HG03558 (cell line): ENCODE measurements at regions not wholly inside any gene's neighbourhood (a gene's known extent, or its start where the extent isn't known, plus 50 kb on each side); places are given as distances from the start of the nearest gene placed in this dataset.
"Not testable (repeated sequence)": the region's sequence is repeated elsewhere in the genome, so short reads cannot be mapped to it uniquely, and the experiment has no call there.

Source experiments
- ATAC-seq: cut with Tn5 transposase; IDR thresholded peaks from one replicate; pipeline ENCODE4 v1.9.1; 2021; ENCODE audit warnings: moderate number of reproducible peaks; ENCODE audit not compliant: unreplicated experiment; ENCODE audit errors: extremely low read depth

- ATAC-seq = no peak
Observed at GRCh38 chr1:157460381-157460780, 91.9 kb downstream of the FCRL5 start.

DNA sequence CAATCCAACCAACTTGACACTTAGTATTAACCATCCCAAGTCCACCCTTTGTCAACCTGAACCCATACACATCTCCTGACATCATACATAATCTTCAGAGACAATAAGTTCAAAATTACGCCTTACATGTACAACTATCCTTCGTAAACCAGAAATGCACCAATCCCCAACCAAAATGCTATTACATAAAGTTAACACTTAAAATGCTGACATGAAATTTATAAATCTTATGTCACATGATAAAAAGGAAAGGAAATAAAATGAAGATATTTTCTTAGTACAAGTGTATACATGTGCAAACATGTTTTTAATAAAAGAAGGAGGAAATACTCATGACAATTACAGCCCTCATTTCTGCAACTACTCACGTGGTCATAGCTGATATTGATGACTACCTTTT, 95.0 kb downstream of the FCRL5 start:
- no peak for ATAC-seq

GRCh38 chr1:157455318-157455717, 97.0 kb downstream of the FCRL5 start:
- ATAC-seq = no peak

DNA sequence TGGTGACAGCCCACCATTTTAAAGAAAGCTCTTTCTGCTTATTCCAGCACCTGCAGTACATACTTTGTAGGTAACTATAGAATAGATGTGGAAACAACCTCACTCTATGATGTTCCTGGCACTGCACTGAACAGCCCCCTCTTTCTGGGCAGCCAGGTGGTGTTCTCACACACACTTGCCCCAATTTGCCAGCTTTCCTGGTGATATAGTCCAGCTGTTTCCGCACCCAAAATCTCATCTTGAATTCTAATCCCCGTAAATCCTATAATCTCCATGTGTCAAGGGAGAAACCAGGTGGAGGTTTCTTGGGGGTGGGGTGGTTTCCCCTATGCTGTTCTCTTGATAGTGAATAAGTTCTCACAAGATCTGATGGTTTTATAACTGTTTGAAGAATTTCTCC, 102.2 kb downstream of the FCRL5 start:
- ATAC-seq = no peak

GRCh38 chr1:157448636-157449035, 103.7 kb downstream of the FCRL5 start:
- no peak for ATAC-seq

- not testable (repeated sequence) for ATAC-seq
Observed at GRCh38 chr1:157446356-157446755, 106.0 kb downstream of the FCRL5 start.

- ATAC-seq = not testable (repeated sequence)
Observed at GRCh38 chr1:157445616-157446140, 106.6 kb downstream of the FCRL5 start.

DNA sequence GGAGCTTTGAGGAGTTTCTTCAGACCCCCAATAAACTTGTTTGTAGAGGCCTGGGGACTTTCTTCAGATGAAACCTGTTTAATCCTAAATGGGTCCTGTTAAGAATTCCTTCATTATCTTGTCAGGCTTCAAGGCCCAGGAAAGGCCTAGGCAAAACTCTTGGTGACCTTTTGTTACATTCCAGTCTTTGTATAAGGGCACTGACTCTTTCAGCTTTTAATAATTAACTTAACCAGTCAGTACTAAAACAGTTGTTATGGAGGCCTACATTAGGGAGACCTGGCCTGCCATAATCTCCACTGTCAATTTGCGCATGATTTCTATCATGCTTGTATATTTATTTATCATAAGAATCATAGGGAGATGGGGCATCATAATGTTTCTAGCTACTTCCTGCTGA, 110.2 kb downstream of the FCRL5 start:
- ATAC-seq = no peak

DNA sequence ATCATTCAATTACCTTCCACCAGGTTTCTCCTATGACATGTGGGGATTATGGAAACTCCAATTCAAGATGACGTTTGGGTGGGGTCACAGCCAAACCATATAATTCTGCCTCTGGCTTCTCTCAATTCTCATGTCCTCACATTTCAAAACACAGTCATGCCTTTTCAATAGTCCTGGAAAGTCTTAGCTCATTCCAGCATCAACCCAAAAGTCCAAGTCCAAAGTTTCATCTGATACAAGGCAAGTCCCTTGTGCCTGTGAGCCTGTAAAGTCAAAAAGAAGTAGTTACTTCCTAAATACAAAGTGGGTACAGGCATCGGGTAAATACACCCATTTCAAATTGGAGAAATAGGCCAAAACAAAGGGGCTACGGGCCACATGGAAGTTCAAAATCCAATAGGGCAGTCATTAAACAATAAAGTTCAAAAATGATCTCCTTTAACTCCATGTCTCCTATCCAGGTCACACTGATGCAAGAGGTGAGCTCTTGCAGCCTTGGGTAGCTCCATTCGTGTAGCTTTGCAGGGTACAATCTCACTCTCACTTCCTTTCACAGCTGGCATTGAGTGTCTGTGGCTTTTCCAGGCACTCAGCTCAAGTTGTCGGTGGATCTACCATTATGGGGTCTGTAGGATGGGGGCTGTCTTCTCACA, 112.9 kb downstream of the FCRL5 start:
- no peak for ATAC-seq

GRCh38 chr1:157438613-157439012, 113.7 kb downstream of the FCRL5 start:
- no peak for ATAC-seq

GRCh38 chr1:157438146-157438545, 114.2 kb downstream of the FCRL5 start:
- ATAC-seq = no peak

DNA sequence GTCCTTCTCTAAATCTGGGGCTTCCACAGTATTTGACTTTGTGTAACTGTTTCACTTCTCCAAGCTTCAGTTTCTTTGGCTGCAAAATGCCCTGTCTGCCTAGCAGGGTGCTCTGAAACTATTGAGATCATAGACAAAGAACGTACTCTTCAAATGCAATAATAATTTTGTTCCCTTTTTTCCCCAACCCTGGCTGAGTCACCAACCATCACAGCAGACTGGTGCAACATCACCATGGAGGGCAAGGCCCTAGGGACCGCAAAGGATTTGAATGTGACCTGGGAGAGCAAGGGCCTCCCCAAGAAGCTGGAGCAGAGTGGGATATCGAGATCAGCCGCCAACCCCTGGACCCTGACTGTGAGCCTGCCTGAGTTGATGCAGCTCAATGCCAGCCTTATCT, 115.0 kb downstream of the FCRL5 start:
- no peak for ATAC-seq

DNA sequence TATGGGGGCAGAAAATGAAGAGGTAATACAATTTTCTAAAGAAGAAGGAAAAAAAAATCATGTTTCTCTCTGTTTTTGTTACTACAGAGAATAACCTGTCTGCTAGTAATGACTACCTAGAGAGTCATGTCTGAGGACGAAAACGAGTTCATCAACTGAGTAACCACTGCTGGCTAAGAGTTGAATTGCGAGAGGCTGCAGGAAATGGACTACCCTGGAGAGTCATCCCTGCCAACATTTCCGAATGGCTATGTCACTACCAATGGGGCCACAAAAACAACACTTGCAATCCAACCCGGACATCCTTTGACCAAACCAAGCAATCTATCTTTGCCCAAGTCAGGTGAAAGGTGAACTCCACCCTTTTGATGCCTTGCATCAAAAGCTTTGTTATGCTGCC, 120.6 kb downstream of the FCRL5 start:
- no peak for ATAC-seq

- ATAC-seq = no peak
Observed at GRCh38 chr1:157429601-157430240, 122.6 kb downstream of the FCRL5 start.

DNA sequence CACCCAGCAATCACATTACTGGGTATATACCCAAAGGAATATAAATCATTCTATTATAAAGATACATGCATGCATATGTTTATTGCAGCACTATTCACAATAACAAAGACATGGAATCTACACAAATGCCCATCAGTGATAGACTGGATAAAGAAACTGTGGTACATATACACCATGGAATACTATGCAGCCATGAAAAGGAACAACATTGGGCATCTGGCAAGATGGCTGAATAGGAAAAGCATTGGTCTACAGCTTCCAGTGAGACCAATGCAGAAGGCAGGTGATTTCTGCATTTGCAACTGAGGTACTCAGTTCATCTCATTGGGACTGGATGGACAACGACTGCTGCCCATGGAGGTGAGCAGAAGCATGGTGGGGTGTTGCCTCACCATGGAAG, 128.6 kb downstream of the FCRL5 start:
- ATAC-seq = not testable (repeated sequence)

GRCh38 chr1:157419845-157420542, 132.3 kb downstream of the FCRL5 start:
- ATAC-seq = no peak

- no peak for ATAC-seq
Observed at GRCh38 chr1:157418659-157419058, 133.7 kb downstream of the FCRL5 start.

- no peak for ATAC-seq
Observed at GRCh38 chr1:157418231-157418630, 134.1 kb downstream of the FCRL5 start.

- ATAC-seq = no peak
Observed at GRCh38 chr1:157415661-157416060, 136.7 kb downstream of the FCRL5 start.

GRCh38 chr1:157412308-157412707, 140.0 kb downstream of the FCRL5 start:
- no peak for ATAC-seq

DNA sequence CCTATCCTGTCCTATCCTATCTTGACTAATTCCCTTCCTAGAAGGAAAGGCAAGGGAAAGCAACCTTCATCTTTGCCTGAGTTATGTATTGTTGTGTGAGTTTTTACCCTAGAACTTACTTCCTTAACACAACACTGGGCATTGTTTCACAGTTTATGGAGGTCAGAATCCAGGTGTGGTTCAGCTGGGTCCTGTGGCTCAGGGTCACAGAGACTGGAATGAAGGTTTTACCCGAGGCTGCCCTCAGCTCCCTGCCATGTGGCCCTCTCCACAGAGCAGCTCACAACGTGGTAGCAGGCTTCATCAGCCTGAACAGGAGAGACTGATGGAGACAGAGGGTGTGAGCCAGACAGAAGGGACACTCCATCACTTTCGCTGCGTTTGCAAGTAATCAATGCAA, 140.5 kb downstream of the FCRL5 start:
- no peak for ATAC-seq
